Astrocyte of the cerebellum (primary cell): ENCODE measurements at regions not wholly inside any gene's neighbourhood (a gene's known extent, or its start where the extent isn't known, plus 50 kb on each side); places are given as distances from the start of the nearest gene placed in this dataset.

Source experiments
- DNase-seq: peaks from one replicate; pipeline ENCODE4 v3.0.0-alpha.2; 2011; ENCODE audit warnings: low read depth
- H3K4me3 ChIP-seq: 2 replicates; pipeline ENCODE4 v1.5.1; 2011; ENCODE audit warnings: mild to moderate bottlenecking, low read depth, low read length, moderate library complexity
- in situ Hi-C: cut with HindIII; loops from 2 replicates; pipeline ENCODE4 v1.10.0; 2017; ENCODE audit warnings: low sequenced_read_pairs
- TF ChIP-seq, protein P1 (sequence below): IDR thresholded peaks from 2 replicates; pipeline ENCODE4 v1.5.1; 2012; ENCODE audit warnings: low read length, low read depth, moderate library complexity, mild to moderate bottlenecking; ENCODE audit errors: missing control alignments

DNA sequence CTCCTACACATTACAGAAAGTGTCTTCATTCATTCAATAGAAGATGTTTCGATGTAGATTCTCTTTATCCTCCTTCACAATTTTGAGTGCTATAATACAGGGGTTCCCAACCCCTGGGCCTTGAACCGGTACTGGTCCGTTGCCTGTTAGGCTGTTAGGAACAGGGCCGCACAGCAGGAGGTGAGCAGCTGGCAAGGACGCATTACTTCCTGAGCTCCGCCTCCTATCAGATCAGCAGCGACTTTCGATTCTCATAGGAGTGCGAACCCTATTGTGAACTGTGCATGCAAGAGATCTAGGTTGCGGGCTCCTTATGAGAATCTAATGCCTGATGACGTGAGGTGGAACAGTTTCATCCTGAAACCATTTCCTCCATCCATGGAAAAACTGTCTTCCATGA is 153.0 kb upstream of the SMC2 start:
- in situ Hi-C loops, result no loop called here
- no peak for DNase-seq
- TF ChIP-seq, protein P1, sequence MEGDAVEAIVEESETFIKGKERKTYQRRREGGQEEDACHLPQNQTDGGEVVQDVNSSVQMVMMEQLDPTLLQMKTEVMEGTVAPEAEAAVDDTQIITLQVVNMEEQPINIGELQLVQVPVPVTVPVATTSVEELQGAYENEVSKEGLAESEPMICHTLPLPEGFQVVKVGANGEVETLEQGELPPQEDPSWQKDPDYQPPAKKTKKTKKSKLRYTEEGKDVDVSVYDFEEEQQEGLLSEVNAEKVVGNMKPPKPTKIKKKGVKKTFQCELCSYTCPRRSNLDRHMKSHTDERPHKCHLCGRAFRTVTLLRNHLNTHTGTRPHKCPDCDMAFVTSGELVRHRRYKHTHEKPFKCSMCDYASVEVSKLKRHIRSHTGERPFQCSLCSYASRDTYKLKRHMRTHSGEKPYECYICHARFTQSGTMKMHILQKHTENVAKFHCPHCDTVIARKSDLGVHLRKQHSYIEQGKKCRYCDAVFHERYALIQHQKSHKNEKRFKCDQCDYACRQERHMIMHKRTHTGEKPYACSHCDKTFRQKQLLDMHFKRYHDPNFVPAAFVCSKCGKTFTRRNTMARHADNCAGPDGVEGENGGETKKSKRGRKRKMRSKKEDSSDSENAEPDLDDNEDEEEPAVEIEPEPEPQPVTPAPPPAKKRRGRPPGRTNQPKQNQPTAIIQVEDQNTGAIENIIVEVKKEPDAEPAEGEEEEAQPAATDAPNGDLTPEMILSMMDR, result no peak
- no peak overlapping the region for H3K4me3 ChIP-seq

DNA sequence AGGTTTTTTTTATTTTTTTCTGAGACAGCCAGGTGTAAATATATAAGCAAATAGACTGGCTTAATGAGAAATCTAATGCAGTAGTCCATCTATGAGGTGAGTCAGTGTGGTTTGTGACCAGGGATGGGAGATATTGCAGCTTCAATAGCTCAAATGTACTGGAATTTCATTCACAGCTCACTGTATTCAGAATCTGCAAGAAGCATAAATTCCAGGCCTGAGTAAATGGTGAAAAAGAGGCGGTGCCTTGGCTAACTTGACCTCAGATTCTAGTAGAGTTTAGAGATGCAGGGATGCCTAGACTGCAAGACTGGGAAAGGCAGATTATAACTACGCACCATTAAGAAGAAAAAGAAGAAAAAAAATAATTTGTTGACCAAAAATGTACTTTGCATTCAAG is 151.9 kb upstream of the SMC2 start:
- DNase-seq, result no peak
- in situ Hi-C loops, result no loop called here
- H3K4me3 ChIP-seq, result no peak overlapping the region
- TF ChIP-seq, protein P1, result no peak

DNA sequence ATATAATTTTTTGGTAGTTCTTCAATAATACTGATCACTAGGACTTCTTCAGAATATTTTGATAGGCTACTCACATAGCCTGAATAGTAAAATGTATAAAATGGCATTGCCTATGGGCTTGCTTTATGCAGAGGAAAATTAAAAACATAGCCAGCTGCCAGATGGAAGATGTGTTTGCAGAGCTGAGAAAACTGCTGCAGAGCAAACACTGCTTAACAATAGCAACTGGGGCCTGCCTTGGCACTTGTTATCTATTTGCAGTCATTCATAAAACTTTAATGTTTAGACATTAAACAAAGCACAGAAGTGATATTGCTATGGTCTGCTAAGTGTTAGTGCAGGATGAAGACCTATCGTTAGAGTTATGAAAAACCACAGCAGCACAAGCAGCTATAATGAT is 151.5 kb upstream of the SMC2 start:
- H3K4me3 ChIP-seq, result no peak overlapping the region
- no peak for DNase-seq
- in situ Hi-C loops, result no loop called here
- TF ChIP-seq, protein P1, result no peak

DNA sequence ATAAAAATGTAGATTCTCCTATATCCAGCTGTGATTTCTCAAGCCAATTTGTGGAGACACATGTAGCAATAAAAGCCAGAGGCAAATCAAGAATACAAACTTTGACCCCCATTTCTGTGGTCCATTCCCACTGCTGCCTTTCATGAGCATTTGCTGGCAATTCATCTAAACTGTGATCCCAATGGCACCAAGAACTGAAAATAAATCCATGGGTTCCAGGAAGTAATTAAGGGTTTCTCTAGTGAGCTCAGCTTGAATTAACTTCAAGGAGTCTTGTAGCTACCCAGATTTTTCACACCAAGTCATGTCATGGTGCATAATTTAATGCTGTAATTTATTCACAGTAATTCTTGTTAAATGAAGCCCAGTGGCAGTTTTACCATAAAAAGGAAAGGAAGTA is 145.0 kb upstream of the SMC2 start:
- in situ Hi-C loops, result no loop called here
- DNase-seq, result no peak
- H3K4me3 ChIP-seq, result no peak overlapping the region
- TF ChIP-seq, protein P1, result no peak

DNA sequence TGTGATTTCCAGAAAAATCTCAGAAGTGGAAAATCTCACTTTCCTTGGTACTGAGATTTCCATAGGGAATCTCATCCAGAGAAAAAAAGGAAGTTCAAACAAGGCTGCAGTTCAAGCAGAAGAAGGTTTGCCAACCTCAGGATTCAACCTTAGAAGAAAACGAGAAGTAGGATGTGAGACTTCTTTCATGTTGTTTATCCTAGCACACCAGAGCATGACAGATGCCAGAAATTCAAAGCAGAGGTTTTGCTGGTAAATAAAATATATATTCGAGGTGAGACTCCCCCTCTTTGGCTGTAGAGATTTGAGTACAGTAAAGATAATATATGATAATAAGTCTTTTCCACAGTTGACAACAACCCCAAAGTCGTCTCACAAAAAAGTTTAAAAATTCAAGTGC is 116.9 kb upstream of the SMC2 start:
- no peak overlapping the region for H3K4me3 ChIP-seq
- in situ Hi-C loops, result no loop called here
- no peak for DNase-seq
- TF ChIP-seq, protein P1, result no peak

DNA sequence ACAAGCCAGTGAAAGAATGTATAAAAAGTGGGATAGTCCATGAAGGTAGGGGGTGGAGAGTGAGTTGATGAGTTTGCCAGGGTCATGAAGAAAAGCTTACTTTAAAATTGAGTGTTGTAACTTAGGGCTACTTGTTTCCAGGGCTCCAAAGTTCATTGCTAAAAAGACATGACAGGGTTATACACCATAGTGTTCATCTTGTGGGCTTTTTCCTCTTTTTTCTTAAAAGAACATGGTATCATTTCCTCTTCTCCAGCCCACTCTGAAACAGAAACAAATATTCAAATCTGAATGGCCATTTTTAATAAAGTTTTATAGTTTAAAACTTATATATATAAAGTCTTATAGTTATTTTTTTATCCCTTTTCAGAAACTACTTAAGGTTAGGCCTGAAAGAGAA is 115.7 kb upstream of the SMC2 start:
- no peak overlapping the region for H3K4me3 ChIP-seq
- DNase-seq, result no peak
- in situ Hi-C loops, result no loop called here
- TF ChIP-seq, protein P1, result no peak

DNA sequence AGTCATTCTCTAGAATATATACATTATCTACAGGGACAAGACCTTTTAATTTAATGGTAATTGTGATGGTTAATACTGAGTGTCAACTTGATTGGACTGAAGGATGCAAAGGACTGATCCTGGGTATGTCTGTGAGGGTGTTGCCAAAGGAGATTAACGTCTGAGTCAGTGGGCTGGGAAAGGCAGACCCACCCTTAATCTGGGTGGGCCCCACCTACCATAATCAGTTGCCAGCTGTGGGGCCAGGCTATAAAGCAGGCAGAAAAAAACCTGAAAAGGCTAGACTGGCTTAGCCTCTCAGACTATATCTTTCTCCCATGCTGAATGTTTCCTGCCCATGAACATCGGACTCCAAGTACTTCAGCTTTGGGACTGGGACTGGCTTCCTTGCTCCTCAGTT is 112.2 kb upstream of the SMC2 start:
- TF ChIP-seq, protein P1, result no peak
- in situ Hi-C loops, result no loop called here
- DNase-seq, result no peak
- no peak overlapping the region for H3K4me3 ChIP-seq
